Testis (tissue), 2 donors: ENCODE measurements at regions not wholly inside any gene's neighbourhood (a gene's known extent, or its start where the extent isn't known, plus 50 kb on each side); places are given as distances from the start of the nearest gene placed in this dataset.

Source experiments
- POLR2A ChIP-seq: fragments of 450-650 bp; IDR thresholded peaks from one replicate; pipeline ENCODE4 v1.6.1; 2017; ENCODE audit warnings: antibody characterized with exemption, mild to moderate bottlenecking, moderate library complexity
- TF ChIP-seq, protein P1 (sequence below), 3 experiments: fragments of 450-650 bp in 2 of 3; fragments of 200-600 bp in 1 of 3; sonication (generic) in 1 of 3; IDR thresholded peaks; one replicate each; pipeline ENCODE4 v1.5.1; 2016 to 2019; ENCODE audit warnings: antibody characterized with exemption in 3 of 3, mild to moderate bottlenecking in 2 of 3, moderate library complexity in 1 of 3

- TF ChIP-seq, protein P1, sequence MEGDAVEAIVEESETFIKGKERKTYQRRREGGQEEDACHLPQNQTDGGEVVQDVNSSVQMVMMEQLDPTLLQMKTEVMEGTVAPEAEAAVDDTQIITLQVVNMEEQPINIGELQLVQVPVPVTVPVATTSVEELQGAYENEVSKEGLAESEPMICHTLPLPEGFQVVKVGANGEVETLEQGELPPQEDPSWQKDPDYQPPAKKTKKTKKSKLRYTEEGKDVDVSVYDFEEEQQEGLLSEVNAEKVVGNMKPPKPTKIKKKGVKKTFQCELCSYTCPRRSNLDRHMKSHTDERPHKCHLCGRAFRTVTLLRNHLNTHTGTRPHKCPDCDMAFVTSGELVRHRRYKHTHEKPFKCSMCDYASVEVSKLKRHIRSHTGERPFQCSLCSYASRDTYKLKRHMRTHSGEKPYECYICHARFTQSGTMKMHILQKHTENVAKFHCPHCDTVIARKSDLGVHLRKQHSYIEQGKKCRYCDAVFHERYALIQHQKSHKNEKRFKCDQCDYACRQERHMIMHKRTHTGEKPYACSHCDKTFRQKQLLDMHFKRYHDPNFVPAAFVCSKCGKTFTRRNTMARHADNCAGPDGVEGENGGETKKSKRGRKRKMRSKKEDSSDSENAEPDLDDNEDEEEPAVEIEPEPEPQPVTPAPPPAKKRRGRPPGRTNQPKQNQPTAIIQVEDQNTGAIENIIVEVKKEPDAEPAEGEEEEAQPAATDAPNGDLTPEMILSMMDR (IDR thresholded peaks at IDR 0.05) = no peak
- no peak for TF ChIP-seq POLR2A
Observed at GRCh38 chr15:46278062-46278461, 643.2 kb downstream of the SQOR start.
